GM18951 (cell line): ENCODE measurements at regions not wholly inside any gene's neighbourhood (a gene's known extent, or its start where the extent isn't known, plus 50 kb on each side); places are given as distances from the start of the nearest gene placed in this dataset.

Source experiments
- POLR2A ChIP-seq: IDR thresholded peaks from 4 replicates; pipeline ENCODE4 v1.6.1; 2011; ENCODE audit warnings: mild to moderate bottlenecking; ENCODE audit not compliant: insufficient read length, insufficient read depth; ENCODE audit errors: extremely low read depth
- in situ Hi-C: fragments of 300-500 bp; cut with MboI; formaldehyde crosslinking; loops from one replicate; pipeline ENCODE4 v1.12.0; 2022; ENCODE audit warnings: low sequenced_read_pairs, mixed read lengths, inconsistent platforms; ENCODE audit not compliant: unreplicated experiment

DNA sequence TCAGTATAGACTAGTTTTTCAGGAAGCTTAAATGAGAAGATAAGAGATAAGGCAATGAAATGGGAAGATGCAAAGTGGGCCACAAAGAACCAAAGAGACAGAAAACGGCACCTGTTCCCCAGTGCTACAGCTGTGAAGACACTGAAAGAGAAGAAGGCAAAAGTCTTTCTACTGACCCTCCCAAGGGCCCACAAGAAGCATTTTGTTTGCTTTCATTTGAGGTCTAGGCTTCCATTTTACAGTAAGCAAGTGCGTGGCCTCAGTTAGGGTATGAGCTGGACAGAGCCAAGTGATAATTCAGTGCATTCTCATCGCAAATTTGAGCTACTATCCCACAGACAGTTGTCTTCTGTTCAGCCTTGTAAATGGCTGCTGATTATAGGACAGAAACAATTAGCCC is 53.4 kb upstream of the STK17B start:
- TF ChIP-seq POLR2A, result no peak
- in situ Hi-C loops, result no loop called here

DNA sequence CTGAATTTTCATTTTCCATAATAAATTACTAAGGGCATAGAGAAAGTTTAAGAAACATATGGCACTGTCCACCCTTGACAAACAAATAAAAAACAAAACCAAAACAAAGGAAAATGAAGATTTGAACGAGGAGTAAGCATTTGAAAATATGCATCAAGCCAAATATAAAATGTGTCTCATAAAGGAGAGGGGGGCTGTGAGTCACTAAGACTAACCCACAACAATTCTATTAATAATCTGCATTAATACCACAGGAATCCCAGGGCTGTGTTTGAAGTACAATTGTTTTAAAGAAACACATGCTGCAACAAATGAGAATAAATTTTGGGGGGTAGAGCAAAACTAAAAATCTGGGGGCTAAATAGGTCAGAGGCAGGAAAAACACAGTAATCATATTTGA is 53.8 kb upstream of the STK17B start:
- TF ChIP-seq POLR2A, result no peak
- in situ Hi-C loops, result no loop called here

DNA sequence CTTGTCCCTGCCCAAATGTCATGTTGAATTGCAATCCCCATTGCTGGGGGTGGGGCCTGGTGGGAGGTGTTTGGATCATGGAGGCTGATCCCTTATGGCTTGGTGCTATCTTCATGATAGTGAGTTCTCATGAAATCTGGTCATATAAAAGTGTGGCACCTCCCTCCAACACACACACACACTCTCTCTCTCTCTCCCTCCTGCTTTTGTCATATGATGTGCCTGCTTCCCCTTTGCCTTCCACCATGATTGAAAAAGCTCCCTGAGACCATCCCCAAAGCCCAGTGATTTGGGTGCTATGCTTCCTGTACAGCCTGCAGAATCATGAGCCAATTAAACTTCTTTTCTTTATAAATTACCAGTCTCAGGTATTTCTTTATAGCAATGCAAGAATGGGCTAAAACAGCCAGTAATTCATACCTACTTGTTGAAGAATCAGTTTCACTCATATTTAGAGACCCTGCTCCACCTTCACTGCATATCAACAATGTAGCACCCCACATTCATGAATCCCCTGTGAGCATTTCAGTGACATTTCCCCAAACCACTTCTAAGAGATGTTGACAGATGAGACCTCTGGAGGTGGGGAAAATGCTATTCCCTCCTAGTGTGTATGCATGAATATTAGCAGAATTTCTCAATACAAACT is 54.8 kb upstream of the STK17B start:
- TF ChIP-seq POLR2A, result no peak
- in situ Hi-C loops, result no loop called here

DNA sequence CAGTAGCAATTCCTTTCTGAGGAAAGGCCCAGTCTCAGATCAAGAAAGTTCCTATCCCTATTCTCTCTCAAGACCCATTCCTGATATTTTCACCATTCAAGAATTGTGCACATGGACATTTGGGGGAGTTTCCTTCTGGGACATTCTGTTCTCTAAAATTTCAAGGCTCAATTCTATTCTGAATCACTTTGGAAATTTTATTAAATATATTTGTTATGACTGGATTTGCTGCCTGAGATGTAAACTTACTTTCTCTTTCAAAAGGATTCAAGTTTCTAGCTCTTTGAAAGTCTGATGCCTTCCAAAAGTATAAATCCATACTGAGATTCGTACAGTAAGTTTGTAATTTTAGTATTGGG is 55.3 kb upstream of the STK17B start:
- no peak for TF ChIP-seq POLR2A
- in situ Hi-C loops, result no loop called here

DNA sequence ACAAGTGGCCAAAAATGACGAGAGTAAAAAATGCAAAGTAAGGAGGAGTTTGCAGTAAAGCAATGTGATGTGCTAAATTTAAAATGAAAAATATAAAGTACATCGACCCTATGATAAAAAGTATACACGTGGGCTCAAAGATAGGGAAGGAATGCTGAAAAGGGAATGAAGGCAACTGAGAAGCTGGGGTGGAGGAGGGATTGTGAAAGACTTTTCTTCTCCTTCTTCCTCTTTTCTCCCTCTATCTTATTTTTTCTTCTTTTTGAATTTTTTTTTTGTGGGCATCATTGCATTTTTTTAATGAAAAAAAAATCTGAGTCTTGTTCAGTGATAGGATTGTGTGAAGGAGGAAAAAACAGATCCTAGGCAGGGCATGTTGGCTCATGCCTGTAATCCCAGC is 57.6 kb upstream of the STK17B start:
- in situ Hi-C loops, result no loop called here
- TF ChIP-seq POLR2A, result no peak

DNA sequence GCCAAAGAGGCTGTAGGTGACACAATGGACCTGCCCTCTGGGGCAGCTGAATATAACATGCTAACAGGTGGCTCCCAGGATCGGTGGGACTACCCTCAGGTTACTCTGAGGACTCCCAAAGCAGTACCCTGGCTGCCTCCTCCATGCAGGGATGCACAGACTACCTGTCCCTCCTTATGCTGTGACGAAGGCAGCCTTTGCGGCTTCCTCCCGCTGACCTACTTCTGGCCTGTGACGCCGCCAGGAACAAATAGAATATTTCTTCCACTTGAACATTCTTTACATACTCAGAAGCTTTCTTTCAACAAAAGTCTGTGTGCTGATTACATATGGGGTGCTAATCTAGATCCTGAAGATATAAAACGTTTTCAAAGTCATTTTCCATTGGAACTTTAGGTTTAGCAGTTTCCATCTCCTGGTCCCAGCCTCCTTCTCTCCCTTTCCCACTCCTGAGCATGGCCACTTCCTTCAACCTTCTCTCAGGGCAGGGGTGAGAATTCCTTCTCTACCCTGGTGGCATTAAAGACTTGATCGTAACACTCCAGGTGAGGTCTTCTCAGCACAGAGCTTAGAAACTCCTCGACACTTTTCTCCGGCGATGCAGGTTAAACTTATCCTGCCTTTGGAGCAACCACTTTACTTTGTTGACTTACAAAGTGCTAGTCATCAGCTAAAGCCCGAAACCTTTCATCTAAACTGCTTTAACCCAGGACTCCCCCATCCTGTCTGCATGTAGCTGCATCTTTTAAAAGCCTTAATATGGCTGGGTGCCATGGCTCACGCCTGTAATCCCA is 58.9 kb upstream of the STK17B start:
- in situ Hi-C loops, result no loop called here
- TF ChIP-seq POLR2A, result no peak

DNA sequence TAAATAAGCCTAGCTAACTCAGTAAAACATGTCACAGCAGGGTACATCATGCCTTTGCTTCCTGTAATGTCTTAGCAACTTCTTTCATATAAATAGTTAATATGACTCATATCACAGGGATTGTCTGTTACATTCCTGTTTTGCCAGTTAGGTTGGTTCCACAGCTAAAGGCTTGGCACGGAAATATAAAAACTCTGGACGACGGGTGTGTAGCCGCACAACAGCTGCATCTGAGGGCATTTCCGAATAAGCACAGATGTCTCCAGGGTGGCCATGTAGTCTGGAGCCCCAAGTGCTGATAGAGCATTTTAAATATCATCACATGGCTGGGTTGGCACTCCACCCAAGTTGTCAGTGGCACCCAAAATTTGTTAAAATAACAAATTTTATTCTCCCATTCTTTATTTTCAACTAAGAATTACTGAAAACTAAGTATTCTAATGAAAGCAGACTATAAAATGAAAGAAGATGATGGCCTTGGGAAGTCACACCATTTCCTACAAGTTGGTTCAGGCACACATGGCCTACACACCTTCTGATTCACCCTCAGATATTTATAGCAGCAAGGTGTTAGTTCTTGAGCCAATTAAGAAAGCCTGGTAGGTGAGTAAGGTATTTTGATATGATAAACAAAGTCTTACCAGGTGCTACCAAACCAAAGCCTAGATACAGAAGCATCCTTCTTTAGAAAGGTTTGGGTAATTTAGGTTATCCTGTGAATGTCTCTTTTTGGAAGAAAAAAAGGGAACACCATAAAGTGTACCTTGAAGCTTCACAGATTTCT is 61.8 kb upstream of the STK17B start:
- in situ Hi-C loops, result no loop called here
- TF ChIP-seq POLR2A, result no peak

DNA sequence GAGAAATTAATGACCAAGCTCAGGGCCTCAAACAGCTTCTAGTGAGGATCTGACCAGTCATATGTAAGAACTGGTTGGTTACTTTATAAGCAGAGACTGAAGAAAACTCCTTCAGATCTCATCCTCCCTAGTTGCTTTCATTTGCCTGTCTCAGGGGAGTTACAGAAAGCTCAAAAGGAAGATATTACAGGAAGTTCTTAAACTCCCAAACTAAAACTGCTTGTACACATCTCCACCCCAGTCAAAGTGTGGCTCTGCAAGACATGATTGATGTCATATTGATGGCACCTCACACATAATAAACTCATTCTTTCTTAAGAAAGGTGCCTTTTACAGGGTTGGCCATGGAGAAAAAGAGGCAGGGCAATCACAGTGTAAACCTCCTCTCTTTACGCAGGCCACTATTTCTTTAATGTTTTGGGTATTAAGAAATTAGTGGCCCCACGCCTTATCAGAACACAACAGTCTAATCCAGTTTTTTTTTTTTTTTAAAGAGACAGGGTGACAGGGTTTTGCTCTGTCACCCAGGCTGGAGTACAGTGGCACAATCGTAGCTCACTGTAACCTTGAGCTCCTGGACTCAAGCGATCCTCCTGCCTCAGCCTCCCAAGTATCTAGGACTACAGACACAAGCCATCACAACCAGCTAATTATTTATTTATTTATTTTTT is 62.6 kb upstream of the STK17B start:
- TF ChIP-seq POLR2A, result no peak
- in situ Hi-C loops, result no loop called here

DNA sequence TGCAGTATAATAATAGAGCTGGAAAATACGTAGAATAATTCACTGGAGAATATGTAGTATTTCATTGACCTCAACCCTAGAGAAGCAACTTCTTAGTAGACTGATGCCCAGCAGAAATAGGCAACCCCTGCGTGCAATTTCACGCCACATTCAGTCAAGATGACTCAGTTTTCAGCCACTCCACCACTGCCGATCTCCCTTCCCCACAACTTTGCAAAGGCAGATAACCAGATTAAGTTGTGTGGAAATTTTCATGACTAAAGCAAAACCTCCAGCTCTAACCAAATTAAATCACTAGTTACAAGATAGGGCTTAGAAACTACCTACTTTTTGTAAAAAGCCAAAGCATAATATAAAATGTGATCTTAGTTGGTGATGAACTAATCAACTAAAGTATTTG is 63.3 kb upstream of the STK17B start:
- in situ Hi-C loops, result no loop called here
- no peak for TF ChIP-seq POLR2A

DNA sequence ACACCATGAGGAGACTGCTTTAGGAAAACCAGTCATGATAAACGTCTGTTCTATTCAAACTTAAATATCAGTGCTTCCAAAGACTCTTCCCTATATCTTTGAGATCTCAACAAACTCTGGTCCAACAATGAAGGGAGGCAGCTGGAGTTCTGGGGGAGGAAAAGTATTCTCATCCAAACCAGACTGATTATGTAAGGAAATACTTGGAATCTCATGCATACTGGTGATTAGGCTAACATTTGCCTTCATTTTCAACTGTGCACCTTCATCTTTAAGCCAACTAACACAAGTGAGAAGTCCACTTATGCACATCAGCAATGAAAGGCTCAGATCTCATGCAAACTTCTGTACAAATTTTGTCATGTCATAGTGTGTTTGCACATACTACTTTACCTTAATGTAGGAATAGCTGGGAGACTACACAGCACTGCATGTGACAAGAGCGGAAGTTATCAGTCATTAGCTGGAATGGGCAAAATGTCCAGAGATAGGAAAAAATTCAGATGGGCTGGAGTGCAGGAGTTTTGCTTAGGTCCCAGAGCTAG is 67.5 kb upstream of the STK17B start:
- no peak for TF ChIP-seq POLR2A
- in situ Hi-C loops, result no loop called here

DNA sequence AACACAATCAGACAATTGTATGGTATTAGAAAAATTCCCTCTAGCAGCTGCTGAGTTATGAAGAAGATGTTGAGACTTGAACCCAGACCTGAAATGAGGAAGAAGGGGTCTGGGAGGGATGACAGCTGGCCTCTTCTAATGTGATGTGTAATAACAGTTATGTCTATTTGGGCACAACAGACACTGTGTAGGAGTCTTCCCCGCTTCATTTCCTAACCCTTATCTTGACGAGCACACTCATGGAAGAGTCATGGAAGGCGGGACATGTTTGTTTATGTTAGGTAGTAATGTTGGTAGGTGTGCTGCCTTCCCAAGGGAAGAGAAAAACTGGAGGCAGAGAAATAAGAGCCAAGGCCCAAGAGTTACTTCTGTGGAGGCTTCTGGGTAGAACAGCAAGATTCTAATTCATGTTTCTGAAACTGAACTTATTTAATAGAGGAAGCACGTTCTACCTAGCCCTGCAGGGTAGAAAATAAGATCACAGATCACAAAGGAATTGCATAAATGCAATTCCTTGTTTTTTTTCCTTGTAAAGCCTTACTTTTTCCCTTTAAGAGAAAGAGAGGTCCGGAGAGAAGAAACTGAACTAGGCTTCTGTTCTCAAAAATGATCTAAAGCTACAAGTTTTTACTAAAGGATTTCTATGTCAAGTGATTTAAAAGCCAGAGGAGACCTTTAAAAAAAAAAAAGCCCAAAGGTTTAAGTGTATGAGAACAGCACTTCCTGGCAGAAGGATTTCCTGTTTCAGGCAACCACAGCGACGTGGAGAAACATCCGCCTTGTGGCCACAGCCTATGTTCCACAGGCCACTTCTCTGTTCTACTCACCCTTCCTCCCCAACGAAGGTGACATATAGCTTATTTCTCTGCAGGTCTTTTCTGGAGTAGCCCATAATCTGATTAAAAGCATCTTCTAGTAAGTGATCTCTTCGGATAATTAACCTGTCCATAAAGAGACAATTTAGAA is 68.5 kb upstream of the STK17B start:
- TF ChIP-seq POLR2A, result no peak
- in situ Hi-C loops, result no loop called here

DNA sequence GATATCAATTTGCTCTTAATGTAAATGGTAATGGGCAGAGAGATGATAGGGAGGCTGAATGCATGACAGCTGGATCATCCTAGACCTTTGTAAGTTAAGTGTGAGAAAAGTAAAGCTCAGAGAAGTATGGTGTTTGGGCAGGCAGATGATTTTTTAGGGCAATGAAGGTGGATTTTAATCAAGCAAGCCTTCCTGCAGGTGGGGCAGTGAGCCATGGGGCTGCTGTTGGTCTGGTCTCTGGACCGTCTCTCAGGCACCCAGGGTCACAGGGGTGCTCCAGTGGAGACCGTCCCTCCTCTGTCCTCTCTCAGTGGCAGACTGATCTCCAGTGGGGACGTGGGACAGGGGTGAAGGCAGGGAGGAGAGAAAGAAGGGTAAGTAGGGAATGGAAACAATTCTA is 69.8 kb upstream of the STK17B start:
- in situ Hi-C loops, result no loop called here
- TF ChIP-seq POLR2A, result no peak
